Gastrocnemius medialis (tissue), 4 donors: ENCODE measurements at regions not wholly inside any gene's neighbourhood (a gene's known extent, or its start where the extent isn't known, plus 50 kb on each side); places are given as distances from the start of the nearest gene placed in this dataset.
"Not testable (repeated sequence)": the region's sequence is repeated elsewhere in the genome, so short reads cannot be mapped to it uniquely, and the experiment has no call there.

Experiments
- ATAC-seq, 2 donors: fragments of 150-250 bp; one replicate each; pipeline ENCODE4 v1.9.1; 2016
- DNase-seq, 2 donors: peaks; one replicate each; pipeline ENCODE4 v3.0.0-alpha.2; 2019
- H3K27ac ChIP-seq, 4 donors: fragments of 200-600 bp; sonication (generic); 1 replicate in 1 of 4; 2 replicates in 3 of 4; pipeline ENCODE4 v1.5.1; 2016 to 2018; ENCODE audit warnings: mild to moderate bottlenecking in 2 of 4, moderate library complexity in 1 of 4
- H3K27me3 ChIP-seq, 3 donors: fragments of 200-600 bp; sonication (generic) in 2 of 3; 1 replicate in 1 of 3; 2 replicates in 2 of 3; pipeline versions ENCODE4 v1.5.1 to v1.6.0; 2016 to 2019; ENCODE audit warnings: mild to moderate bottlenecking in 1 of 3, moderate library complexity in 1 of 3
- H3K36me3 ChIP-seq, 2 donors: fragments of 200-600 bp; sonication (generic) in 1 of 2; one replicate each; pipeline ENCODE4 v1.5.1; 2017 to 2018
- H3K4me1 ChIP-seq, 2 donors: fragments of 200-600 bp; sonication (generic) in 1 of 2; one replicate each; pipeline ENCODE4 v1.5.1; 2016 to 2017; ENCODE audit warnings: mild to moderate bottlenecking in 2 of 2
- H3K4me3 ChIP-seq, 4 donors: fragments of 200-600 bp; sonication (generic) in 3 of 4; 1 replicate in 1 of 4; 2 replicates in 3 of 4; pipeline ENCODE4 v1.5.1; 2016 to 2019; ENCODE audit warnings: mild to moderate bottlenecking in 2 of 4
- H3K9me3 ChIP-seq, 3 donors: fragments of 200-600 bp; sonication (generic) in 2 of 3; 1 replicate in 1 of 3; 2 replicates in 2 of 3; pipeline ENCODE4 v1.5.1; 2016 to 2019
- CTCF ChIP-seq, 5 experiments: fragments of 450-650 bp in 3 of 5; fragments of 200-600 bp in 2 of 5; sonication (generic) in 2 of 5; IDR thresholded peaks in 4 of 5; conservative IDR thresholded peaks in 1 of 5; 1 replicate in 4 of 5; 2 replicates in 1 of 5; pipeline ENCODE4 v1.5.1; 2016 to 2019; ENCODE audit warnings: antibody characterized with exemption in 5 of 5, mild to moderate bottlenecking in 3 of 5, moderate library complexity in 3 of 5
- POLR2A ChIP-seq, 2 donors: fragments of 450-650 bp; IDR thresholded peaks; one replicate each; pipeline ENCODE4 v1.6.1; 2017; ENCODE audit warnings: antibody characterized with exemption in 2 of 2, mild to moderate bottlenecking in 2 of 2, moderate library complexity in 2 of 2
- in situ Hi-C, 4 donors: fragments of 200-750 bp; cut with MboI; loops; one replicate each; pipeline versions ENCODE4 v1.15.0 to v1.8.0; 2017; ENCODE audit warnings: low sequenced_read_pairs in 4 of 4
- intact Hi-C: fragments of 100-400 bp; cut with DNase I; formaldehyde crosslinking; loops from one replicate; pipeline ENCODE4 v1.15.1; 2023; ENCODE audit warnings: low total_unique reads

GRCh38 chrX:104482757-104483156, 83.2 kb upstream of the IL1RAPL2 start:
- no peaks in the 10 kb centered on the region for H3K4me1 ChIP-seq
- no peak for DNase-seq
- H3K9me3 ChIP-seq: no peaks in the 10 kb centered on the region
- no peaks in the 10 kb centered on the region for H3K27me3 ChIP-seq
- H3K27ac ChIP-seq: no peak overlapping the region
- H3K4me3 ChIP-seq: no peak overlapping the region
- TF ChIP-seq CTCF (IDR thresholded peaks at IDR 0.05 in 4 of 5, conservative IDR thresholded peaks at IDR 0.05 in 1 of 5): no peak
- no peak for TF ChIP-seq POLR2A (IDR thresholded peaks at IDR 0.05)
- intact Hi-C loops: no loop called here
- in situ Hi-C loops: no loop called here
- no peak for ATAC-seq
- no peaks in the 10 kb centered on the region for H3K36me3 ChIP-seq

- Histone ChIP-seq H3K4me3 (no peak overlapping the region), H3K9me3 (no peaks in the 10 kb centered on the region), H3K27ac (no peak overlapping the region), H3K27me3 (no peaks in the 10 kb centered on the region), H3K4me1 (no peaks in the 10 kb centered on the region), H3K36me3 (no peaks in the 10 kb centered on the region)
- in situ Hi-C loops (no loop called here), intact Hi-C loops (no loop called here)
- TF ChIP-seq POLR2A (IDR thresholded peaks at IDR 0.05): no peak
- TF ChIP-seq CTCF (IDR thresholded peaks at IDR 0.05 in 4 of 5, conservative IDR thresholded peaks at IDR 0.05 in 1 of 5): no peak
- no peak for DNase-seq
- no peak for ATAC-seq
Measured at GRCh38 chrX:104469771-104470170, 96.2 kb upstream of the IL1RAPL2 start.

- TF ChIP-seq POLR2A (IDR thresholded peaks at IDR 0.05) (no peak), CTCF (IDR thresholded peaks at IDR 0.05 in 4 of 5, conservative IDR thresholded peaks at IDR 0.05 in 1 of 5) (no peak)
- no peaks in the 10 kb centered on the region for H3K27me3 ChIP-seq
- H3K9me3 ChIP-seq: no peaks in the 10 kb centered on the region
- in situ Hi-C loops: no loop called here
- no peak for ATAC-seq
- no peaks in the 10 kb centered on the region for H3K36me3 ChIP-seq
- no peaks in the 10 kb centered on the region for H3K4me1 ChIP-seq
- H3K27ac ChIP-seq: no peak overlapping the region
- intact Hi-C loops: no loop called here
- DNase-seq: no peak
- H3K4me3 ChIP-seq: no peak overlapping the region
Measured at GRCh38 chrX:104459796-104460195, 106.2 kb upstream of the IL1RAPL2 start.

GRCh38 chrX:104457130-104457529, 108.9 kb upstream of the IL1RAPL2 start:
- ATAC-seq, H3K9me3 ChIP-seq, H3K4me3 ChIP-seq, intact Hi-C loops, in situ Hi-C loops, H3K36me3 ChIP-seq, H3K27me3 ChIP-seq, H3K4me1 ChIP-seq, DNase-seq, H3K27ac ChIP-seq: not testable (repeated sequence)

GRCh38 chrX:104450316-104450715, 115.7 kb upstream of the IL1RAPL2 start:
- H3K4me1 ChIP-seq: no peaks in the 10 kb centered on the region
- intact Hi-C loops: no loop called here
- H3K9me3 ChIP-seq: no peaks in the 10 kb centered on the region
- ATAC-seq: no peak
- no peaks in the 10 kb centered on the region for H3K27me3 ChIP-seq
- TF ChIP-seq CTCF (IDR thresholded peaks at IDR 0.05 in 4 of 5, conservative IDR thresholded peaks at IDR 0.05 in 1 of 5) (no peak), POLR2A (IDR thresholded peaks at IDR 0.05) (no peak)
- no peak for DNase-seq
- no peak overlapping the region for H3K4me3 ChIP-seq
- in situ Hi-C loops: no loop called here
- no peak overlapping the region for H3K27ac ChIP-seq
- H3K36me3 ChIP-seq: no peaks in the 10 kb centered on the region
